Activated B cell treated with CpG ODN at 0.5 μM for 24 hours (primary cell): ENCODE measurements at regions not wholly inside any gene's neighbourhood (a gene's known extent, or its start where the extent isn't known, plus 50 kb on each side); places are given as distances from the start of the nearest gene placed in this dataset.

Source experiments
- ATAC-seq: fragments of 200-7000 bp; cut with Tn5 transposase; one replicate; pipeline ENCODE4 v1.10.0; 2021; ENCODE audit warnings: low read depth, mild to moderate bottlenecking, moderate library complexity
- CTCF ChIA-PET: fragments of 350-600 bp; sonication (Branson Sonifier 250); formaldehyde crosslinking; loops from one replicate; lab custom pipeline; 2021; ENCODE audit warnings: antibody characterized with exemption; lab: Charles Lee
- POLR2A ChIA-PET: fragments of 350-600 bp; sonication (Branson Sonifier 250); formaldehyde crosslinking; loops from one replicate; lab custom pipeline; 2021; ENCODE audit warnings: antibody characterized with exemption; lab: Charles Lee
- DNase-seq: peaks from one replicate; pipeline ENCODE4 v3.0.0; 2022
- H3K27ac Mint-ChIP-seq: one replicate; pipeline ENCODE4 v1.8.0; 2020; ENCODE audit warnings: mixed read lengths
- H3K27me3 Mint-ChIP-seq: one replicate; pipeline ENCODE4 v1.8.0; 2021; ENCODE audit warnings: mixed read lengths
- H3K36me3 Mint-ChIP-seq: one replicate; pipeline ENCODE4 v1.8.0; 2021; ENCODE audit warnings: low read depth, mixed read lengths
- H3K4me1 Mint-ChIP-seq: one replicate; pipeline ENCODE4 v1.8.0; 2021; ENCODE audit warnings: mixed read lengths
- H3K4me3 Mint-ChIP-seq: one replicate; pipeline ENCODE4 v1.8.0; 2020; ENCODE audit warnings: mild to moderate bottlenecking, mixed read lengths
- H3K9me3 Mint-ChIP-seq: one replicate; pipeline ENCODE4 v1.8.0; 2020; ENCODE audit warnings: mixed read lengths
- CTCF ChIP-seq: fragments of 200-600 bp; IDR thresholded peaks from one replicate; pipeline ENCODE4 v1.8.0; 2022; ENCODE audit warnings: antibody characterized with exemption, mild to moderate bottlenecking
- intact Hi-C: fragments of 100-400 bp; cut with micrococcal nuclease; formaldehyde crosslinking; loops from one replicate; pipeline ENCODE4 v1.15.1; 2024

GRCh38 chr4:63222466-63222865, 1186.8 kb downstream of the TECRL start:
- peaks cover 8% of the 10 kb centered on the region for H3K9me3 Mint-ChIP-seq
- intact Hi-C loops, result no loop called here
- TF ChIP-seq CTCF, result no peak

GRCh38 chr4:63221477-63221876, 1187.8 kb downstream of the TECRL start:
- Mint-ChIP-seq H3K27me3 (no peaks in the 10 kb centered on the region), H3K36me3 (no peaks in the 10 kb centered on the region), H3K4me3 (no peak overlapping the region), H3K4me1 (no peaks in the 10 kb centered on the region), H3K9me3 (peaks cover 6% of the 10 kb centered on the region), H3K27ac (no peak overlapping the region)
- CTCF ChIA-PET, result no interaction called here
- POLR2A ChIA-PET, result no interaction called here
- no peak for TF ChIP-seq CTCF
- intact Hi-C loops, result no loop called here
- DNase-seq (no peak), ATAC-seq (no peak)

More at GRCh38 chr4:63222466-63222865, 1186.8 kb downstream of the TECRL start:
- H3K27me3 Mint-ChIP-seq, result no peaks in the 10 kb centered on the region
- no peak for DNase-seq
- no peak overlapping the region for H3K27ac Mint-ChIP-seq
- ChIA-PET POLR2A (no interaction called here), CTCF (no interaction called here)
- H3K36me3 Mint-ChIP-seq, result no peaks in the 10 kb centered on the region
- no peak for ATAC-seq
- no peak overlapping the region for H3K4me3 Mint-ChIP-seq
- H3K4me1 Mint-ChIP-seq, result no peaks in the 10 kb centered on the region

GRCh38 chr4:63218856-63219255, 1190.4 kb downstream of the TECRL start:
- ChIA-PET POLR2A (no interaction called here), CTCF (no interaction called here)
- intact Hi-C loops, result no loop called here
- Mint-ChIP-seq H3K4me1 (no peaks in the 10 kb centered on the region), H3K27me3 (no peaks in the 10 kb centered on the region), H3K4me3 (no peak overlapping the region), H3K36me3 (no peaks in the 10 kb centered on the region), H3K27ac (no peak overlapping the region), H3K9me3 (peaks cover 14% of the 10 kb centered on the region)
- no peak for TF ChIP-seq CTCF
- ATAC-seq, result no peak
- no peak for DNase-seq

GRCh38 chr4:63214076-63214475, 1195.2 kb downstream of the TECRL start:
- ChIA-PET POLR2A (no interaction called here), CTCF (no interaction called here)
- Mint-ChIP-seq H3K4me1 (no peaks in the 10 kb centered on the region), H3K9me3 (peaks cover 16% of the 10 kb centered on the region), H3K36me3 (no peaks in the 10 kb centered on the region), H3K27me3 (no peaks in the 10 kb centered on the region), H3K27ac (no peak overlapping the region), H3K4me3 (no peak overlapping the region)
- no peak for TF ChIP-seq CTCF
- intact Hi-C loops, result no loop called here
- ATAC-seq (no peak), DNase-seq (no peak)

- no peaks in the 10 kb centered on the region for H3K4me1 Mint-ChIP-seq
- peaks cover 16% of the 10 kb centered on the region for H3K9me3 Mint-ChIP-seq
- no peaks in the 10 kb centered on the region for H3K27me3 Mint-ChIP-seq
- no peak overlapping the region for H3K4me3 Mint-ChIP-seq
- no peak for ATAC-seq
- H3K36me3 Mint-ChIP-seq, result no peaks in the 10 kb centered on the region
- H3K27ac Mint-ChIP-seq, result no peak overlapping the region
- ChIA-PET POLR2A (no interaction called here), CTCF (no interaction called here)
- DNase-seq, result no peak
- intact Hi-C loops, result no loop called here
- TF ChIP-seq CTCF, result no peak
Observed at GRCh38 chr4:63211776-63212479, 1197.3 kb downstream of the TECRL start.
